OCI-LY7 (cell line): ENCODE measurements at regions not wholly inside any gene's neighbourhood (a gene's known extent, or its start where the extent isn't known, plus 50 kb on each side); places are given as distances from the start of the nearest gene placed in this dataset.

Experiments used
- BruUV-seq: library from RNA; stranded (reverse); fragments of 400-500 nt; replicated peaks from 2 replicates; lab custom pipeline; 2021; lab: Mats Ljungman, UMichigan
- CTCF ChIA-PET: fragments of 300-600 bp; sonication (Branson Sonifier 250); formaldehyde crosslinking; loops from one replicate; lab custom pipeline; 2022; ENCODE audit warnings: antibody characterized with exemption; ENCODE audit not compliant: unreplicated experiment; lab: Charles Lee
- POLR2A ChIA-PET: fragments of 300-600 bp; sonication (Branson Sonifier 250); formaldehyde crosslinking; loops from one replicate; lab custom pipeline; 2022; ENCODE audit warnings: antibody characterized with exemption; lab: Charles Lee
- DNase-seq: peaks from one replicate; pipeline ENCODE4 v3.0.0-alpha.2; 2015; ENCODE audit warnings: low spot score
- H2AFZ ChIP-seq: fragments of 200-600 bp; sonication (generic), shearing (Covaris generic); 2 replicates; pipeline ENCODE4 v1.6.1; 2014; ENCODE audit warnings: mild to moderate bottlenecking, antibody characterized with exemption, low read length, moderate library complexity
- H3K27ac ChIP-seq: fragments of 200-600 bp; sonication (generic); 2 replicates; pipeline ENCODE4 v1.5.1; 2014; ENCODE audit warnings: mixed run types, low read depth, mild to moderate bottlenecking, moderate library complexity, low read length, inconsistent platforms; ENCODE audit not compliant: poor library complexity, severe bottlenecking
- H3K36me3 ChIP-seq: fragments of 200-600 bp; sonication (generic); 2 replicates; pipeline ENCODE4 v1.6.1; 2014; ENCODE audit warnings: mild to moderate bottlenecking, antibody characterized with exemption, low read length, moderate library complexity, mixed read lengths; ENCODE audit not compliant: insufficient read depth
- H3K4me1 ChIP-seq: fragments of 200-600 bp; sonication (generic); 2 replicates; pipeline ENCODE4 v1.5.1; 2014; ENCODE audit warnings: mild to moderate bottlenecking, low read length; ENCODE audit not compliant: insufficient read depth, poor library complexity, severe bottlenecking
- H3K4me2 ChIP-seq: fragments of 200-600 bp; sonication (generic); 2 replicates; pipeline ENCODE4 v1.6.1; 2014; ENCODE audit warnings: mild to moderate bottlenecking, low read length
- H3K4me3 ChIP-seq: fragments of 200-600 bp; sonication (generic); 2 replicates; pipeline ENCODE4 v1.5.1; 2014; ENCODE audit warnings: mild to moderate bottlenecking, low read depth, low read length; ENCODE audit not compliant: poor library complexity, severe bottlenecking
- H3K79me2 ChIP-seq: fragments of 200-600 bp; sonication (generic); 2 replicates; pipeline ENCODE4 v1.6.1; 2016; ENCODE audit warnings: low read depth, mild to moderate bottlenecking, low read length, moderate library complexity, mixed read lengths; ENCODE audit not compliant: insufficient read depth
- H3K9me2 ChIP-seq: fragments of 200-600 bp; sonication (generic); 2 replicates; pipeline ENCODE4 v1.6.1; 2016; ENCODE audit warnings: mild to moderate bottlenecking, low read length, mixed read lengths; ENCODE audit not compliant: insufficient read depth
- H3K9me3 ChIP-seq: fragments of 200-600 bp; sonication (generic); 2 replicates; pipeline ENCODE4 v1.6.1; 2014; ENCODE audit warnings: mild to moderate bottlenecking, mixed run types, low read length, mixed read lengths
- H4K20me1 ChIP-seq: fragments of 200-600 bp; sonication (generic); 2 replicates; pipeline ENCODE4 v1.6.1; 2014; ENCODE audit warnings: mild to moderate bottlenecking, antibody characterized with exemption, low read length, moderate library complexity, mixed read lengths; ENCODE audit not compliant: insufficient read depth
- CTCF ChIP-seq: fragments of 200-600 bp; sonication (generic); conservative IDR thresholded peaks from 2 replicates; pipeline ENCODE4 v1.5.1; 2014; ENCODE audit warnings: mild to moderate bottlenecking, antibody characterized with exemption, low read length, moderate library complexity, mixed read lengths
- EZH2phosphoT487 ChIP-seq: fragments of 200-600 bp; sonication (generic); IDR thresholded peaks from 2 replicates; pipeline ENCODE4 v1.6.1; 2018; ENCODE audit warnings: low read depth, borderline replicate concordance, mild to moderate bottlenecking, mixed run types, antibody characterized with exemption, low read length, moderate library complexity, mixed read lengths
- intact Hi-C: fragments of 100-400 bp; cut with micrococcal nuclease; formaldehyde crosslinking; loops from one replicate; pipeline ENCODE4 v1.10.0; 2022; ENCODE audit not compliant: unreplicated experiment

- TF ChIP-seq EZH2phosphoT487 = no peak
- no peak for TF ChIP-seq CTCF
- no peak for DNase-seq
- Histone ChIP-seq H3K4me3 (no peak overlapping the region), H3K27ac (no peak overlapping the region), H3K9me2 (no peaks in the 10 kb centered on the region), H3K36me3 (no peaks in the 10 kb centered on the region), H3K9me3 (no peaks in the 10 kb centered on the region), H3K4me1 (peaks cover 5% of the 10 kb centered on the region), H2AFZ (no peak overlapping the region), H3K4me2 (no peak overlapping the region), H3K79me2 (no peaks in the 10 kb centered on the region), H4K20me1 (no peaks in the 10 kb centered on the region)
- intact Hi-C loops = no loop called here
- CTCF ChIA-PET = no interaction called here
- BruUV-seq = no TSS peak
- POLR2A ChIA-PET = no interaction called here
These were observed 961.2 kb downstream of the PCDH17 start for GRCh38 chr13:58592786-58593185.

GRCh38 chr13:58594747-58595600 is 963.4 kb downstream of the PCDH17 start:
- no peaks in the 10 kb centered on the region for H3K79me2 ChIP-seq
- CTCF ChIA-PET = no interaction called here
- H4K20me1 ChIP-seq = no peaks in the 10 kb centered on the region
- no peaks in the 10 kb centered on the region for H3K9me2 ChIP-seq
- intact Hi-C loops = no loop called here
- no TSS peak for BruUV-seq
- H2AFZ ChIP-seq = no peak overlapping the region
- POLR2A ChIA-PET = no interaction called here
- TF ChIP-seq EZH2phosphoT487 (no peak), CTCF (no peak)
- H3K4me2 ChIP-seq = no peak overlapping the region
- no peaks in the 10 kb centered on the region for H3K36me3 ChIP-seq
- no peaks in the 10 kb centered on the region for H3K9me3 ChIP-seq
- H3K4me3 ChIP-seq = no peak overlapping the region
- H3K4me1 ChIP-seq = no peaks in the 10 kb centered on the region
- no peak for DNase-seq
- no peak overlapping the region for H3K27ac ChIP-seq

- intact Hi-C loops = no loop called here
- H3K4me1 ChIP-seq = no peaks in the 10 kb centered on the region
- no peaks in the 10 kb centered on the region for H3K9me2 ChIP-seq
- H2AFZ ChIP-seq = no peak overlapping the region
- TF ChIP-seq EZH2phosphoT487 (no peak), CTCF (no peak)
- H4K20me1 ChIP-seq = no peaks in the 10 kb centered on the region
- H3K27ac ChIP-seq = no peak overlapping the region
- no peak overlapping the region for H3K4me2 ChIP-seq
- POLR2A ChIA-PET = no interaction called here
- DNase-seq = no peak
- no TSS peak for BruUV-seq
- no peak overlapping the region for H3K4me3 ChIP-seq
- H3K36me3 ChIP-seq = no peaks in the 10 kb centered on the region
- H3K79me2 ChIP-seq = no peaks in the 10 kb centered on the region
- CTCF ChIA-PET = no interaction called here
- no peaks in the 10 kb centered on the region for H3K9me3 ChIP-seq
These were observed 966.0 kb downstream of the PCDH17 start for GRCh38 chr13:58597552-58597951.
